ENCODE measurements at regions not wholly inside any gene's neighbourhood (a gene's known extent, or its start where the extent isn't known, plus 50 kb on each side); places are given as distances from the start of the nearest gene placed in this dataset.

DNA sequence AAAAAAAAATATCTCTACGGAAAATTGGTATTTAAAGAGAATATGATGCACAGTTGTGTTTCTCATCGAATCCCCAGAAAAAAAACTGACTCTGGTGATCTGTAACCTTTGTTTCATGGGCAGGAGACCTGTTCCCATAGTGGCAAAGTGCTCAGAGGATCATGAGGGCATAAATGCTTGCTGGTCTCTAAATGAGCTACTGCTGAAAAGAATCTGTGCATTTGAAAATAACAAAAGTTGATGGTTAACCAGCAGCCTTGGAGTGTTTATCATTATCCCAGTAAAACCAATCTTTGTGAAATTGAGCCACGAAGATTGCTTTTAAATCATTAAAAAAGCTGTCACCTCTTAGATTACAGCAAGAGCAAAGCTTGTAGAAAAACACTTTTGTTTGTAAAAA is 775.4 kb downstream of the MTRR start:
- Histone ChIP-seq H3K36me3 (ENCODE audit: control insufficient read depth, insufficient read depth, low read length, severe bottlenecking) (no peaks in the 10 kb centered on the region), H3K9me3 (ENCODE audit: control insufficient read depth, low read length) (no peaks in the 10 kb centered on the region), H3K27me3 (replicated peaks; ENCODE audit: control insufficient read depth, insufficient read depth, low read length) (no peaks in the 10 kb centered on the region), H3K9ac (ENCODE audit: low read length) (no peak overlapping the region), H3K4me1 (ENCODE audit: control insufficient read depth, insufficient read depth, low read length) (no peaks in the 10 kb centered on the region), H3K4me3 (ENCODE audit: low read length) (no peak overlapping the region)
- no peak for DNase-seq (ENCODE audit: low read depth)

DNA sequence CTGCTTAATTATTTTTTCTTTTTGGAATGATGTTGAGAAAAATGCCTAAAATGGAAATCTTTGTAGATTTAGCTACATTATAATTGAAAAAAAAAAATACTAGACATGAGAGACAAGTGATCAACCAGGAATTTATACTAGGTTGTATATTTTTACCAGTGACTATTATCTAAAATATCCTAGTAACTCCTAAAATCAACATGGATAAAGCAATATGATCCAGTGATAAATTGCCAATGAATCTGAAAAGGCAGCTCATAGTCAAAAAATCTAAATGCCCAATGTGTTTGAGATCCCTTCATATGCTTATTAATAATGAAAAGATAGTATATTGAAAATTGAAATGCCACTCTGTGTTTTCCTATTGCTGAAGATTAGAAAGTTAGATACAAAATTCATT is 778.2 kb downstream of the MTRR start:
- no peak overlapping the region for H3K9ac ChIP-seq (ENCODE audit: low read length)
- no peak overlapping the region for H3K4me3 ChIP-seq (ENCODE audit: low read length)
- no peaks in the 10 kb centered on the region for H3K4me1 ChIP-seq (ENCODE audit: control insufficient read depth, insufficient read depth, low read length)
- H3K9me3 ChIP-seq (ENCODE audit: control insufficient read depth, low read length), result no peaks in the 10 kb centered on the region
- H3K27me3 ChIP-seq (replicated peaks; ENCODE audit: control insufficient read depth, insufficient read depth, low read length), result no peaks in the 10 kb centered on the region
- H3K36me3 ChIP-seq (ENCODE audit: control insufficient read depth, insufficient read depth, low read length, severe bottlenecking), result no peaks in the 10 kb centered on the region
- no peak for DNase-seq (ENCODE audit: low read depth)

DNA sequence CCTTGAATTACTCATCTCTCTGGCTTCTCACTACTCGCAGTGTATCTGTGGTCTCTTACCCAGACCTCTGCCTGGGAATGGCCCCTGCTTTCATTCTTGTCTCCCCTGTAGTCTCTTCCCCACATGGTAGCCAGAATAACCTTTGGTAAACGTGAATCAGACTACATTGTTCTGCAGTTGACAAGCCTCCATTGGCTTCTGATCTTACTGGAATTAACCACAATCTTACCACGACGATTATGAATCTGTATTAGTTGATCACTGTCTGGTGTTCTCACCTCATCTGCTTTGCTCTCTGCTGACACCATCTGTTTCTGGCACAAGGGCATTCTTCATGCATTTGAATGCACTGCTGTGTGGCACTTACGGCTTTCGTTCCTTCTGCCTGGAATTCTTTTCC is 781.2 kb downstream of the MTRR start:
- Histone ChIP-seq H3K9ac (ENCODE audit: low read length) (no peak overlapping the region), H3K4me1 (ENCODE audit: control insufficient read depth, insufficient read depth, low read length) (no peaks in the 10 kb centered on the region), H3K27me3 (replicated peaks; ENCODE audit: control insufficient read depth, insufficient read depth, low read length) (no peaks in the 10 kb centered on the region), H3K36me3 (ENCODE audit: control insufficient read depth, insufficient read depth, low read length, severe bottlenecking) (no peaks in the 10 kb centered on the region), H3K4me3 (ENCODE audit: low read length) (no peak overlapping the region), H3K9me3 (ENCODE audit: control insufficient read depth, low read length) (no peaks in the 10 kb centered on the region)
- DNase-seq (ENCODE audit: low read depth), result no peak

DNA sequence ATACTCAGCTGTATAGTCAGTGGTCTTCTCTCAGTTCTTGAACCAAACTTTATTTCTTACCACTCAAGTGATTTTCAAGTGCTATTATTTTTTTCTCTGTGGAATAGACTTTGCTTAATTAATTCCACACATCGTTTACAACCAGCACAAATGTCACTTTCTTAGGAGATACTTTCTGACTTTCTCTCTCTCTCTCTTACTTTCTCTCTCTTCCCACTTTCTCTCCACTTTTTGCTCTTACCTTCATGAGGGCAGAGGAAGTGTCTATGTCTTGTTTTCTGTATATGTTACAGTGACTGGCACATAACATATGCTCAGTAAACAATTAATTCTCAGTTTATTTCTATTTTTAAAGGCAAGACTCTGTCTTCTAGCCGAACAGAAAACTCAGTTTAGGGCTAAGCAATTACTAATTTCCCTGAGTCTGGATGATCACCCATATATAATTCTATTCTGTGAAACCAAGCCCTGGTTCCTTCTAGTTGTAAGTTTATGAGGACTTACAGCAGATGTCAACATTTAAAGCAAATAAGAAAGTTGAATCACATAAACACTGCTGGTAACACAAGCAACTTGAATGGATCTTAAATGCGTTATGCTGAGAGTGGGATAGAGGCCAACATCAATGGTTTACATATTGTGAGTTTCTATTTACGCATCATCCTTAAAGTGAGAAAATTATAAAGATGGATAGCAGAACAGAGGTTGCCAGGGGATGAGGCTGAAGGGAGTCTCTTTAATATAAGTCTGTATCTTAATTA is 791.4 kb downstream of the MTRR start:
- Histone ChIP-seq H3K4me3 (ENCODE audit: low read length) (no peak overlapping the region), H3K9me3 (ENCODE audit: control insufficient read depth, low read length) (no peaks in the 10 kb centered on the region), H3K36me3 (ENCODE audit: control insufficient read depth, insufficient read depth, low read length, severe bottlenecking) (no peaks in the 10 kb centered on the region), H3K4me1 (ENCODE audit: control insufficient read depth, insufficient read depth, low read length) (no peaks in the 10 kb centered on the region), H3K27me3 (replicated peaks; ENCODE audit: control insufficient read depth, insufficient read depth, low read length) (no peaks in the 10 kb centered on the region), H3K9ac (ENCODE audit: low read length) (no peak overlapping the region)
- DNase-seq (ENCODE audit: low read depth), result no peak

DNA sequence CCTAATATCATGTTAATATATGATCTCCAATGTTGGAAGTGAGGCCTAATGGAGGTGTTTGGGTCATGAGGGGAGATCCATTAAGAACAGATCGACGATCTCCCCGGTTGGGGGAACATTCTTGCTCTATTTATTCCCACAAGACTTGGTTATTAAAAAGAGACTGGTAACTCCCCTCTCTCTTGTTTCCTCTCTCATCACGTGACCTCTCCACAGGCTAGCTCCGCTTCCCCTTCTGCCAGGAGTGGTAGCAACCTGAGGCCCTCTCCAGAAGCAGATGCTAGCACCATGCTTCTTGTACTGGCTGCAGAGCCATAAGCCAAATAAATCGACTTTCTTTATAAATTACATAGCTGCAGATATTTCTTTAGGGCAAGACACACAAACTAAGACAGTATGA is 794.4 kb downstream of the MTRR start:
- H3K4me1 ChIP-seq (ENCODE audit: control insufficient read depth, insufficient read depth, low read length), result no peaks in the 10 kb centered on the region
- no peaks in the 10 kb centered on the region for H3K27me3 ChIP-seq (replicated peaks; ENCODE audit: control insufficient read depth, insufficient read depth, low read length)
- no peaks in the 10 kb centered on the region for H3K9me3 ChIP-seq (ENCODE audit: control insufficient read depth, low read length)
- no peak overlapping the region for H3K9ac ChIP-seq (ENCODE audit: low read length)
- no peak overlapping the region for H3K4me3 ChIP-seq (ENCODE audit: low read length)
- no peaks in the 10 kb centered on the region for H3K36me3 ChIP-seq (ENCODE audit: control insufficient read depth, insufficient read depth, low read length, severe bottlenecking)
- DNase-seq (ENCODE audit: low read depth), result no peak

DNA sequence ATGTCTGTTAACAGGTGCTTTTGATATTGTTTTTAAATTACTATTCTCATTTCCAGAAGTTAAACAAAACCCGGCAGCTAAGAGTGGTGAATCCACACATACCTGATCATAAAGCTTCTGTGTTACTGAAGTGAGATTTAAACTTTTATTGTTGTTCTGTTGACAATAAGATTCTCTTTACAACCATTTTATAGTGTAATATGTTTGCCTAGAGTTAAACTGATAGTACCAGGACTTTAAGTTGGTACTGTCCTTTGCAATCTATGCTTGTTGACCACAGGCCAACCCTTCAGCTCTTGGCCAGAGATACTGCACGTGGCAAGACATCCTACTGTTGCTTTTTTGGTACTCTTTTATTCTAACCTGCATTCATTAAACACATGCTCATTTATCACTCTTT is 806.2 kb downstream of the MTRR start:
- no peak for DNase-seq (ENCODE audit: low read depth)
- H3K36me3 ChIP-seq (ENCODE audit: control insufficient read depth, insufficient read depth, low read length, severe bottlenecking), result no peaks in the 10 kb centered on the region
- H3K4me3 ChIP-seq (ENCODE audit: low read length), result no peak overlapping the region
- peaks cover 5% of the 10 kb centered on the region for H3K9me3 ChIP-seq (ENCODE audit: control insufficient read depth, low read length)
- no peak overlapping the region for H3K9ac ChIP-seq (ENCODE audit: low read length)
- no peaks in the 10 kb centered on the region for H3K4me1 ChIP-seq (ENCODE audit: control insufficient read depth, insufficient read depth, low read length)
- H3K27me3 ChIP-seq (replicated peaks; ENCODE audit: control insufficient read depth, insufficient read depth, low read length), result no peaks in the 10 kb centered on the region

DNA sequence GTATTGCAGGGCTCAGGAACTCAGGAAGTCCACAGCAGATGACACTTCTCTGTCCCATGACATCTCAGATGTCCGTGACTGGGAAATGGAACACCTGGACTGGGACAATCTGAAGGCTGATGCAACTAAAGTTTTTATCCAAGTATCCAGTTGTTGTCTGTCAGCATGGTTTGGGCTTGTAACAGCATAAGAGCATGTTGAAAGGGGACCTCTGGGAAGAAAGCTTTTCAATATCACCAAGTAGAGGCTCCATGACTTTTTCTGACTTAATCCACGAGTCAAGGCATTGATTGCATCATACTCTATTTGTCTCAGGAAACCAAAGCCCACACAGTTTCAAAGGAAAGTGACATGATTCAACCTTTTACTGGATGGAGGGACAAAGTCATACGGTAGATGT is 807.7 kb downstream of the MTRR start:
- Histone ChIP-seq H3K27me3 (replicated peaks; ENCODE audit: control insufficient read depth, insufficient read depth, low read length) (no peaks in the 10 kb centered on the region), H3K36me3 (ENCODE audit: control insufficient read depth, insufficient read depth, low read length, severe bottlenecking) (no peaks in the 10 kb centered on the region), H3K4me1 (ENCODE audit: control insufficient read depth, insufficient read depth, low read length) (no peaks in the 10 kb centered on the region), H3K9ac (ENCODE audit: low read length) (no peak overlapping the region), H3K9me3 (ENCODE audit: control insufficient read depth, low read length) (peaks cover 5% of the 10 kb centered on the region), H3K4me3 (ENCODE audit: low read length) (no peak overlapping the region)
- peak; percentile 12 for DNase-seq (ENCODE audit: low read depth)

DNA sequence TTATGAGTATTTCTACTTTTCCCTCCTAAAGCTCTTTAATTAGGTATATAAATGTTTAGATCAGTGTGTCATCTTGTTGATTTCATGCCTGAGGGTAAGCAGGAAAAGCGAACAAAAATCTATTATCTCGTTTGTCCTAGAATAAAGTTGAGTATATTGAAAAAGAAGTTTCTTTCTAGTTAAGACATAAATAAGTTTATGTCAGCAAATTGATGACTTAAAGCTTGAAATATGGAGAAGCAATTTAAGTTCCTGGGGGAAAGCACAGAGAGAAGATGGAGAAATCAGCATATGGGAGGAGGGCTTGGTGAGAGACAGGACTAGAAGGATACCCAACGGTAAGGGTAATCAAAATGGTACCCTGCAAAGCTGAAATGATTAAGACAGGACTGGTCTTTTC is 813.4 kb downstream of the MTRR start:
- H3K4me3 ChIP-seq (ENCODE audit: low read length), result no peak overlapping the region
- no peak for DNase-seq (ENCODE audit: low read depth)
- peaks cover 5% of the 10 kb centered on the region for H3K9me3 ChIP-seq (ENCODE audit: control insufficient read depth, low read length)
- H3K4me1 ChIP-seq (ENCODE audit: control insufficient read depth, insufficient read depth, low read length), result peaks cover 11% of the 10 kb centered on the region
- no peak overlapping the region for H3K9ac ChIP-seq (ENCODE audit: low read length)
- no peaks in the 10 kb centered on the region for H3K36me3 ChIP-seq (ENCODE audit: control insufficient read depth, insufficient read depth, low read length, severe bottlenecking)
- H3K27me3 ChIP-seq (replicated peaks; ENCODE audit: control insufficient read depth, insufficient read depth, low read length), result no peaks in the 10 kb centered on the region

DNA sequence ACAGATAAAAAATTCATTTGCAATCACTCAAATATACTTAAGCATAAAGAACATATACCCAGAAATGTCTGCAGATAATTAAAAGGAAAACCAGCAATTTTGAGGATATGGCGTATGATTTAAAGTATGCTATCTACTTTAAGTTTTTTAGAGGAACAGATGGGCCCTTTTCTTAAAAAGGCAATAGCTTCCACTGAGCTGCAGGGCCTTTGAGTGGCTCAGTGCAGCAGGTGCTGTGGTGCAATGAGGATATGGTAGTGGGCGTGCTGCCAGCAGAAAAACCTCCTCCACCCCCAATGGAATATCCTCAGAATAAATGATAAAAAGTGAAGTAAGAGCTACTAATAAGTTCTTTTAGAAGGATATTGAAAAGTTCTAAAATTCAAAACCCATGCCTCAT is 814.5 kb downstream of the MTRR start:
- no peak for DNase-seq (ENCODE audit: low read depth)
- Histone ChIP-seq H3K36me3 (ENCODE audit: control insufficient read depth, insufficient read depth, low read length, severe bottlenecking) (no peaks in the 10 kb centered on the region), H3K4me1 (ENCODE audit: control insufficient read depth, insufficient read depth, low read length) (peaks cover 11% of the 10 kb centered on the region), H3K4me3 (ENCODE audit: low read length) (no peak overlapping the region), H3K9ac (ENCODE audit: low read length) (no peak overlapping the region), H3K27me3 (replicated peaks; ENCODE audit: control insufficient read depth, insufficient read depth, low read length) (no peaks in the 10 kb centered on the region), H3K9me3 (ENCODE audit: control insufficient read depth, low read length) (peaks cover 1% of the 10 kb centered on the region)

DNA sequence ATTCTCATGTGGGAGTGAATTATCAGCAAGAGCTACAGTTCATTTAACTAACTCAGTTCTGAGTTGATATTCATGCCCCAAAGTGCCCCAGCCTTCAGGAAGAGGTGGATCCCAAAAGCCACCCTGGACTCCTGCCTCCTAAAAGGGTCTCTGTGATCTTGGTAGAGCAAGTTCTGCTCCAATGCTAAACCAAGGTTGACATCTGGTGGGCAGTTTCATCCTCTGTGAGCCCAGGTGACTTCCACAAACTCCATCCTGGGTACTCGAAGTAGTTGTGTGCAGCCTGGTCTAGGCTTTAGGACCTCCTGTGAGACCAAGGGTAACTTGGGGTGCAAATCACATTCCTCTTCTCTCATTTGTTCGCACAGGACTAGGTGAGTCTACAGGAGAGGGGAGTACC is 816.8 kb downstream of the MTRR start:
- H3K9ac ChIP-seq (ENCODE audit: low read length), result no peak overlapping the region
- no peak overlapping the region for H3K4me3 ChIP-seq (ENCODE audit: low read length)
- no peaks in the 10 kb centered on the region for H3K27me3 ChIP-seq (replicated peaks; ENCODE audit: control insufficient read depth, insufficient read depth, low read length)
- H3K4me1 ChIP-seq (ENCODE audit: control insufficient read depth, insufficient read depth, low read length), result peaks cover 11% of the 10 kb centered on the region
- no peaks in the 10 kb centered on the region for H3K9me3 ChIP-seq (ENCODE audit: control insufficient read depth, low read length)
- no peak for DNase-seq (ENCODE audit: low read depth)
- H3K36me3 ChIP-seq (ENCODE audit: control insufficient read depth, insufficient read depth, low read length, severe bottlenecking), result no peaks in the 10 kb centered on the region

DNA sequence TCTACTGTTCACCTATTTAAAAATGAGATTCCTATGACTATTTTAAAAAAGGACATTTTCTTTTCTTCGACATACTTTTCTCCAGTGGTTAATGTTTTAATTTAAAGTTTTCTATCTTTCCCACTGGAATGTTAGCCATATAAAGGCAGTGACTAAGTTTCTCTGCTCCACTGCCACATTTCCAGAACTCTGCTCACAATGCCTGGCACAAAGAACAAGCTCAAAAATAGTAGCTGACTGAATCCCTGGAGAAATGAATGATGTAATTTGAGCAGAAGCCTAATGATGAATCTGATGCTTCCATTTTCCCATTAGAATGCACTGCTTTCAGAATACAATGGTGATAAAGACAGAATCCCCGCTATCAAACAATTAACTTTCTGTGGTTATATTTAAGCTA is 817.8 kb downstream of the MTRR start:
- Histone ChIP-seq H3K4me3 (ENCODE audit: low read length) (peak overlapping the region; percentile 29), H3K4me1 (ENCODE audit: control insufficient read depth, insufficient read depth, low read length) (peaks cover 11% of the 10 kb centered on the region), H3K9ac (ENCODE audit: low read length) (no peak overlapping the region), H3K36me3 (ENCODE audit: control insufficient read depth, insufficient read depth, low read length, severe bottlenecking) (no peaks in the 10 kb centered on the region), H3K27me3 (replicated peaks; ENCODE audit: control insufficient read depth, insufficient read depth, low read length) (no peaks in the 10 kb centered on the region), H3K9me3 (ENCODE audit: control insufficient read depth, low read length) (no peaks in the 10 kb centered on the region)
- peak; percentile 24 for DNase-seq (ENCODE audit: low read depth)

DNA sequence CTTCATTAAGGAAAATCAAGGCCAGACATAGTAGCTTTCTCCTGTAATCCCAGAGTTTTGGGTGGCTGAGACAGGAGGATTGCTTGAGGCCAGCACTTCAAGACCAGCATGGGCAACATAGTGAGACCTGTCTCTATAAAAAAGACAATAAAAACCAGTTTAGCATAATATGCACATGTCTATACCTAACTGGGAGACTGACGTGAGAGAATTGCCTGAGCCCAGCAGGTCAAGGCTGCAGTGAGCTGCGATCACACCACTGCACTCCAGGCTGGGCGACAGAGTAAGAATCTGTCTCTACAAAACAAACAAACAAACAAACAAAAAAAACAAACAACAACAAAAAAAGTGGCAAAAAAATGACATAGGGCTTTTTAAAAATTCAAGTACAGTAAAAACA is 820.8 kb downstream of the MTRR start:
- Histone ChIP-seq H3K4me3 (ENCODE audit: low read length) (no peak overlapping the region), H3K9ac (ENCODE audit: low read length) (no peak overlapping the region), H3K27me3 (replicated peaks; ENCODE audit: control insufficient read depth, insufficient read depth, low read length) (no peaks in the 10 kb centered on the region), H3K9me3 (ENCODE audit: control insufficient read depth, low read length) (no peaks in the 10 kb centered on the region), H3K36me3 (ENCODE audit: control insufficient read depth, insufficient read depth, low read length, severe bottlenecking) (no peaks in the 10 kb centered on the region), H3K4me1 (ENCODE audit: control insufficient read depth, insufficient read depth, low read length) (peaks cover 11% of the 10 kb centered on the region)
- DNase-seq (ENCODE audit: low read depth), result no peak
